ENCODE measurements at regions not wholly inside any gene's neighbourhood (a gene's known extent, or its start where the extent isn't known, plus 50 kb on each side); places are given as distances from the start of the nearest gene placed in this dataset.

DNA sequence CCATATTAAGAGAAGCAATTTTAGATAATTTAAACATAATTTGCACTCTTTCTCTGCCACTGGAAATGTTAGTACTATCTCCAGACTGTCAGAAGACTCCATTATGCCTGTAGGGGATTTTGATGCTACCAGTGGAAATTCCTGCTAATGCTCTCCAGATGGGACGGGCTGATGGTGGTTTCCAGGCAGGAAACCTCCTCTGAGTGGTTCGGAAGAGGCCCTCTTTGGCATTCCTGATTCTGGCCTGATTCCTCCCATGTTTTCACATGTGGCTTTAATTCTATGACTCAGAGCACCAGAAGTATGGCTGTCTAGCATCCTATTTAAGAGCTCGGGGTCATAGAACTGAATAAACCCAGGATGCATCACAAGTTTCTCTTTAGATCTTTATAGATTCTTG lies 70.9 kb upstream of the ST6GAL2 start:
- no peaks in the 10 kb centered on the region for H3K9me3 ChIP-seq (replicated peaks; ENCODE audit: control insufficient read depth, insufficient read depth, low read depth, low read length)
- WGBS (ENCODE audit: insufficient coverage, low coverage, missing lambda C conversion rate): 0% methylated on average over 2 of the region's 3 CpGs
- H3K4me2 ChIP-seq (ENCODE audit: insufficient read depth, low read length): no peak overlapping the region
- no peak overlapping the region for H3K9ac ChIP-seq (ENCODE audit: insufficient read depth in 1 of 2, low read depth in 2 of 2, low read length in 2 of 2)
- no peaks in the 10 kb centered on the region for H3K36me3 ChIP-seq (ENCODE audit: control insufficient read depth, insufficient read depth, low read length)
- no peak overlapping the region for H3K27ac ChIP-seq (ENCODE audit: extremely low read depth, low read depth, low read length)
- no peak for FAIRE-seq
- no TSS peak for BruUV-seq (replicated peaks)
- no peaks in the 10 kb centered on the region for H4K20me1 ChIP-seq (replicated peaks; ENCODE audit: control insufficient read depth, insufficient read depth, low read length)
- TF ChIP-seq CREBBP (IDR thresholded peaks at IDR 0.05; ENCODE audit: low read depth, low read length) (no peak), KLF16 (IDR thresholded peaks at IDR 0.05) (no peak), POLR2G (IDR thresholded peaks at IDR 0.05; ENCODE audit: low read depth, low read length) (no peak), TSC22D4 (tag; IDR thresholded peaks at IDR 0.05) (no peak), ZFX (CRISPR knock-in tag; IDR thresholded peaks at IDR 0.05) (no peak), HEY1 (CRISPR knock-in tag; IDR thresholded peaks at IDR 0.05; ENCODE audit: borderline replicate concordance) (no peak), NFIC (IDR thresholded peaks at IDR 0.05) (no peak)
- TF ChIP-seq, protein P1, sequence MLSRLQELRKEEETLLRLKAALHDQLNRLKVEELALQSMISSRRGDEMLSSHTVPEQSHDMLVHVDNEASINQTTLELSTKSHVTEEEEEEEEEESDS (CRISPR knock-in tag; IDR thresholded peaks at IDR 0.05): no peak
- H3K4me1 ChIP-seq (replicated peaks in 1 of 2; ENCODE audit: control insufficient read depth in 2 of 2, insufficient read depth in 2 of 2, low read length in 2 of 2): no peaks in the 10 kb centered on the region
- in situ Hi-C loops (cut with MboI) (no loop called here), intact Hi-C loops (cut with micrococcal nuclease) (no loop called here)
- no peaks in the 10 kb centered on the region for H3K27me3 ChIP-seq (ENCODE audit: control insufficient read depth in 2 of 2, insufficient read depth in 2 of 2, low read length in 2 of 2)
- H3K9me1 ChIP-seq (ENCODE audit: control insufficient read depth, insufficient read depth, low read length): no peaks in the 10 kb centered on the region
- H3K4me3 ChIP-seq: no peak overlapping the region
- H3K79me2 ChIP-seq (ENCODE audit: control insufficient read depth, insufficient read depth, low read length): no peaks in the 10 kb centered on the region
- CTCF ChIA-PET (ENCODE audit: low intra/inter-chr PET ratio): no interaction called here
- no peak overlapping the region for H2AFZ ChIP-seq (ENCODE audit: low read depth, low read length)
- POLR2A ChIA-PET: no interaction called here
- no peak for DNase-seq (ENCODE audit: extremely low read depth in 1 of 4, low spot score in 3 of 4)
- no peak for ATAC-seq

All from K562 (cell line).